MCF 10A (cell line): ENCODE measurements at regions not wholly inside any gene's neighbourhood (a gene's known extent, or its start where the extent isn't known, plus 50 kb on each side); places are given as distances from the start of the nearest gene placed in this dataset.

Experiments
- BruUV-seq: library from RNA; stranded (reverse); fragments of 400-500 nt; replicated peaks from 2 replicates; lab custom pipeline; 2021; lab: Mats Ljungman, UMichigan
- CTCF ChIA-PET: fragments of 300-600 bp; sonication (Branson Sonifier 250); formaldehyde crosslinking; extraction: SDS; loops from one replicate; lab custom pipeline; 2021; ENCODE audit warnings: antibody characterized with exemption, inconsistent platforms; lab: Yijun Ruan, JAX
- POLR2A ChIA-PET: fragments of 300-600, 350-650 bp; sonication (Branson Sonifier 250); formaldehyde crosslinking; extraction: SDS; loops from one replicate; lab custom pipeline; 2020; ENCODE audit warnings: antibody characterized with exemption, inconsistent platforms; lab: Yijun Ruan, JAX
- DNase-seq: peaks from one replicate; pipeline ENCODE4 v3.0.0-alpha.2; 2018; ENCODE audit not compliant: unreplicated experiment
- H3K27ac Mint-ChIP-seq: one replicate; pipeline ENCODE4 v1.8.0; 2022; ENCODE audit warnings: mild to moderate bottlenecking, low read depth, mixed read lengths; ENCODE audit not compliant: unreplicated experiment
- H3K27me3 Mint-ChIP-seq: one replicate; pipeline ENCODE4 v1.8.0; 2022; ENCODE audit warnings: mixed read lengths; ENCODE audit not compliant: insufficient read depth, unreplicated experiment
- H3K36me3 Mint-ChIP-seq: one replicate; pipeline ENCODE4 v1.8.0; 2022; ENCODE audit warnings: mild to moderate bottlenecking, moderate library complexity, mixed read lengths; ENCODE audit not compliant: insufficient read depth, unreplicated experiment
- H3K4me1 Mint-ChIP-seq: one replicate; pipeline ENCODE4 v1.8.0; 2022; ENCODE audit warnings: mixed read lengths; ENCODE audit not compliant: insufficient read depth, unreplicated experiment
- H3K4me3 Mint-ChIP-seq: one replicate; pipeline ENCODE4 v1.8.0; 2022; ENCODE audit warnings: mild to moderate bottlenecking, moderate library complexity, mixed read lengths; ENCODE audit not compliant: unreplicated experiment
- H3K9me3 Mint-ChIP-seq: one replicate; pipeline ENCODE4 v1.8.0; 2022; ENCODE audit warnings: mixed read lengths; ENCODE audit not compliant: unreplicated experiment
- intact Hi-C: fragments of 100-400 bp; cut with micrococcal nuclease; formaldehyde crosslinking; loops from 2 replicates; pipeline ENCODE4 v1.14.1; 2022
- TF ChIP-seq, protein P1 (sequence below): fragments of 200-600 bp; IDR thresholded peaks from one replicate; pipeline ENCODE4 v1.8.0; 2022; ENCODE audit warnings: antibody characterized with exemption, mild to moderate bottlenecking; ENCODE audit not compliant: unreplicated experiment

- Mint-ChIP-seq H3K36me3 (no peaks in the 10 kb centered on the region), H3K27me3 (no peaks in the 10 kb centered on the region), H3K9me3 (no peaks in the 10 kb centered on the region), H3K27ac (no peak overlapping the region), H3K4me1 (no peaks in the 10 kb centered on the region), H3K4me3 (no peak overlapping the region)
- TF ChIP-seq, protein P1, sequence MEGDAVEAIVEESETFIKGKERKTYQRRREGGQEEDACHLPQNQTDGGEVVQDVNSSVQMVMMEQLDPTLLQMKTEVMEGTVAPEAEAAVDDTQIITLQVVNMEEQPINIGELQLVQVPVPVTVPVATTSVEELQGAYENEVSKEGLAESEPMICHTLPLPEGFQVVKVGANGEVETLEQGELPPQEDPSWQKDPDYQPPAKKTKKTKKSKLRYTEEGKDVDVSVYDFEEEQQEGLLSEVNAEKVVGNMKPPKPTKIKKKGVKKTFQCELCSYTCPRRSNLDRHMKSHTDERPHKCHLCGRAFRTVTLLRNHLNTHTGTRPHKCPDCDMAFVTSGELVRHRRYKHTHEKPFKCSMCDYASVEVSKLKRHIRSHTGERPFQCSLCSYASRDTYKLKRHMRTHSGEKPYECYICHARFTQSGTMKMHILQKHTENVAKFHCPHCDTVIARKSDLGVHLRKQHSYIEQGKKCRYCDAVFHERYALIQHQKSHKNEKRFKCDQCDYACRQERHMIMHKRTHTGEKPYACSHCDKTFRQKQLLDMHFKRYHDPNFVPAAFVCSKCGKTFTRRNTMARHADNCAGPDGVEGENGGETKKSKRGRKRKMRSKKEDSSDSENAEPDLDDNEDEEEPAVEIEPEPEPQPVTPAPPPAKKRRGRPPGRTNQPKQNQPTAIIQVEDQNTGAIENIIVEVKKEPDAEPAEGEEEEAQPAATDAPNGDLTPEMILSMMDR, result no peak
- POLR2A ChIA-PET, result interaction anchor here (0.5 to 0.7 kb wide), 2 partner anchors 205 to 527 kb away, joined by 3 to 4 read pairs; no protein-coding TSS in a partner anchor
- DNase-seq, result no peak
- intact Hi-C loops, result no loop called here
- BruUV-seq, result no TSS peak
- CTCF ChIA-PET, result interaction anchor here (0.5 to 0.8 kb wide), 2 partner anchors 73 to 584 kb away, joined by 3 read pairs; no protein-coding TSS in a partner anchor
Observed at GRCh38 chr17:34435182-34435928, 72.3 kb upstream of the CCL1 start.

DNA sequence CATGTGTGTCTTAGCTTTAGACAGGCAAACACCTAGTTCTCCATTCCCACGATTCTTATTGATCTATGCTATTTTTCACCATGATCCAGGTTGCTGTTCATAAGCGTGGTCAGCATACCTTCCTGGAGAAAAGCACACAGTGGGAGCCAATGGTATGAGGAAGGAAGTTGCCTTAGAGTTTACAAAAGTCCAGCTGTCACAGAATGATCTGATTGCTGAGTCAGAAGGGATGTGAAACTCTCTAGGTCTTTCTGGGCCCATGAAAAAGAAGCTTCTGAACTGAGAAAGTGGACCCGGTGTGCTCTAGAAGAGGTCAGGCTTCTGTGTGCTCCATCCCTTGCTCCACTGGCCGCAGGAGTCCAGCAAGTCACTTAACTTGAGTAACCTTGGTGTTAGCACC, 71.0 kb upstream of the CCL1 start:
- ChIA-PET POLR2A (no interaction called here), CTCF (interaction anchor here (1.0 to 1.6 kb wide), 2 partner anchors 12 to 16 kb away, joined by 3 to 5 read pairs; no protein-coding TSS in a partner anchor)
- DNase-seq, result no peak
- no peaks in the 10 kb centered on the region for H3K9me3 Mint-ChIP-seq
- H3K4me1 Mint-ChIP-seq, result no peaks in the 10 kb centered on the region
- peaks cover 11% of the 10 kb centered on the region for H3K27me3 Mint-ChIP-seq
- H3K27ac Mint-ChIP-seq, result no peak overlapping the region
- TF ChIP-seq, protein P1, result no peak
- H3K4me3 Mint-ChIP-seq, result no peak overlapping the region
- intact Hi-C loops, result no loop called here
- no peaks in the 10 kb centered on the region for H3K36me3 Mint-ChIP-seq
- BruUV-seq, result no TSS peak

- Mint-ChIP-seq H3K27me3 (peaks cover 28% of the 10 kb centered on the region), H3K4me1 (no peaks in the 10 kb centered on the region), H3K4me3 (no peak overlapping the region), H3K27ac (no peak overlapping the region), H3K9me3 (no peaks in the 10 kb centered on the region), H3K36me3 (no peaks in the 10 kb centered on the region)
- BruUV-seq, result no TSS peak
- TF ChIP-seq, protein P1, result no peak
- intact Hi-C loops, result loop anchor here (5.0 kb wide), 2 partner anchors 557 to 1322 kb away; partner anchors contain the start of gene LIG3
- ChIA-PET CTCF (interaction anchor here (1.4 kb wide), 1 partner anchor 694 kb away, joined by 4 read pairs; no protein-coding TSS in a partner anchor), POLR2A (no interaction called here)
- no peak for DNase-seq
Observed at GRCh38 chr17:34424814-34425491, 61.9 kb upstream of the CCL1 start.
